Kidney (tissue), 13 donors: ENCODE measurements at regions not wholly inside any gene's neighbourhood (a gene's known extent, or its start where the extent isn't known, plus 50 kb on each side); places are given as distances from the start of the nearest gene placed in this dataset.

Experiments
- DNase-seq, 5 donors: peaks; one replicate each; pipeline ENCODE4 v3.0.0-alpha.2; 2013 to 2020
- FAIRE-seq: peaks from 2 replicates; lab custom pipeline; 2012; peaks lifted over from hg19 to GRCh38; lab: Jason Lieb, UNC
- H3K27ac ChIP-seq, 2 donors: one replicate each; pipeline ENCODE4 v1.7.0; 2013; ENCODE audit warnings: low read depth in 2 of 2, low read length in 2 of 2, inconsistent platforms in 1 of 2
- H3K27me3 ChIP-seq: one replicate; pipeline ENCODE4 v1.7.1; 2013; ENCODE audit warnings: low read length, inconsistent platforms; ENCODE audit not compliant: control insufficient read depth, insufficient read depth
- H3K36me3 ChIP-seq, 3 donors: one replicate each; pipeline versions ENCODE4 v1.7.0 to v1.7.1; 2013; ENCODE audit warnings: low read length in 3 of 3, control low read depth in 1 of 3, inconsistent platforms in 1 of 3; ENCODE audit not compliant: insufficient read depth in 3 of 3, control insufficient read depth in 2 of 3
- H3K4me1 ChIP-seq, 3 donors: one replicate each; pipeline versions ENCODE4 v1.7.0 to v1.7.1; 2013; ENCODE audit warnings: low read length in 3 of 3, inconsistent platforms in 1 of 3, low read depth in 1 of 3; ENCODE audit not compliant: control insufficient read depth in 2 of 3, insufficient read depth in 2 of 3
- H3K4me3 ChIP-seq, 3 donors: one replicate each; pipeline versions ENCODE4 v1.7.0 to v1.8.1; 2013; ENCODE audit warnings: low read length in 3 of 3, control low read depth in 1 of 3, inconsistent platforms in 1 of 3
- H3K9ac ChIP-seq, 3 donors: one replicate each; pipeline versions ENCODE4 v1.7.0 to v1.7.1; 2013; ENCODE audit warnings: low read length in 3 of 3, control low read depth in 1 of 3, inconsistent platforms in 1 of 3
- H3K9me3 ChIP-seq, 3 donors: one replicate each; pipeline versions ENCODE4 v1.7.0 to v1.7.1; 2013; ENCODE audit warnings: low read length in 3 of 3, control low read depth in 1 of 3, inconsistent platforms in 1 of 3; ENCODE audit not compliant: control insufficient read depth in 2 of 3, insufficient read depth in 1 of 3
- CTCF ChIP-seq: IDR thresholded peaks from 3 replicates; pipeline ENCODE4 v1.5.1; 2012; ENCODE audit warnings: mild to moderate bottlenecking, moderate library complexity, borderline replicate concordance; ENCODE audit not compliant: insufficient read depth; ENCODE audit errors: extremely low read depth
- intact Hi-C: fragments of 100-400 bp; cut with DNase I; formaldehyde crosslinking; loops from one replicate; pipeline ENCODE4 v1.11.1; 2022
- donor health status: control.
- donor health status: control.
- donor health status: control.
- donor health status: control.
- donor health status: control.
- donor health status: DM: yes; HTN: yes; CAD: no.
- donor health status: Normal renal cell carcinoma (clear cell type).

- no peak for FAIRE-seq
- no peak overlapping the region for H3K27ac ChIP-seq
- no peaks in the 10 kb centered on the region for H3K27me3 ChIP-seq
- no peaks in the 10 kb centered on the region for H3K4me1 ChIP-seq
- peak in 3 of 5 donors; percentile 12 to 55 (median 45) for DNase-seq
- no peaks in the 10 kb centered on the region for H3K36me3 ChIP-seq
- no peak for TF ChIP-seq CTCF
- no peaks in the 10 kb centered on the region for H3K9me3 ChIP-seq
- H3K9ac ChIP-seq, result no peak overlapping the region
- H3K4me3 ChIP-seq, result no peak overlapping the region
- intact Hi-C loops, result no loop called here
Observed at GRCh38 chr5:8383616-8384015, 514.7 kb downstream of the MTRR start.

DNA sequence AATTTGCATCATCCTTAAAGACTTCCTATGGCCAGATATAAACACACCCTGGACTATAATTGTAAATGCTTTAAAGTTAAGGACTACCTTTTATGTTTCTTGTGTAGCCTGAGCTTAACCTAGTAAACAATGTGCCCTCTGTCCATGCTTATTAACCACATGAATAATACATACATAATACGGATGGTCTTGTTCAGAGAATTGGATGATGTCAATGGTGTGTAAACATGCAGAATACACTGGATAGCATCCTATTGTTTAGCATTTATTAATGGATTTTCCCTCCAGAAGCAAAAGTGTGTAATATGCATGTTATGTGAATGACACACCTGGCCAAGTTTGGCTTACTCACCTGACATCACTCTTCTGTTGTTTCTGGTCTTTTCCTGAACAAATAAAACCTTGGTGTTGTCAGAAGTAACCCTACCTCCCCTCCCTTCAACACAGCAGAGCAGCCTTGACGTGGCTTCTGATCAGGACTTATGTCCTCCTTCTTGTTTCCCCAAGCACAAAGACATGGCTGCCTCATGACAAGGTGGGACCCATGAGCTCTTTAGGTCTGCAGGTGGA, 517.9 kb downstream of the MTRR start:
- TF ChIP-seq CTCF, result no peak
- FAIRE-seq, result no peak
- Histone ChIP-seq H3K27me3 (no peaks in the 10 kb centered on the region), H3K9me3 (no peaks in the 10 kb centered on the region), H3K4me1 (no peaks in the 10 kb centered on the region), H3K9ac (no peak overlapping the region), H3K4me3 (no peak overlapping the region), H3K27ac (no peak overlapping the region), H3K36me3 (no peaks in the 10 kb centered on the region)
- DNase-seq, result no peak
- intact Hi-C loops, result no loop called here

DNA sequence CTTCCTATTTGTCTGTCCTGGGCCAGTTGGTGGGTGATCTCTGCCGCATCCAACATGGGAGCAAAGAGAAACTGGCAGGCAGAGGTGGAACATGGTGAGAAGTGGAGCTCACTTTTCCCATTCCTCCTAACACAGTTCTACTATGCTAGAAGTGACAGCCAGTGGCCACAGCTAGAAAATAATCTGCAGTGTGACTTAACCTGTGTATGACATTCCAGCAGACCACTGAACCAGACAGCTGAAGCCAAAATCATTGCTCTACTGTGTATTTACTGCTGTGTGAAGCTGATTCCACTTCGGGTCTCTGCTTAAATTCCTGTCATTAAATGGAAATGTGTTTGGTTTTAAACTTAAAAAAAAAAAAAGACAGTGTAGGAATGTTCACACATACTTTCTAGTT, 523.0 kb downstream of the MTRR start:
- Histone ChIP-seq H3K27me3 (no peaks in the 10 kb centered on the region), H3K36me3 (no peaks in the 10 kb centered on the region), H3K27ac (peak overlapping the region in 1 of 2 donors; percentile 44), H3K9me3 (no peaks in the 10 kb centered on the region), H3K9ac (peak overlapping the region in 1 of 3 donors; percentile 62), H3K4me3 (peak overlapping the region in 1 of 3 donors; percentile 37), H3K4me1 (no peaks in the 10 kb centered on the region)
- FAIRE-seq (no peak), DNase-seq (peak in 3 of 5 donors; percentile 56 to 86 (median 80))
- TF ChIP-seq CTCF, result no peak
- intact Hi-C loops, result no loop called here

- no peak overlapping the region for H3K4me3 ChIP-seq
- H3K27me3 ChIP-seq, result no peaks in the 10 kb centered on the region
- intact Hi-C loops, result no loop called here
- H3K36me3 ChIP-seq, result no peaks in the 10 kb centered on the region
- H3K9me3 ChIP-seq, result no peaks in the 10 kb centered on the region
- FAIRE-seq (no peak), DNase-seq (no peak)
- TF ChIP-seq CTCF, result no peak
- no peaks in the 10 kb centered on the region for H3K4me1 ChIP-seq
- no peak overlapping the region for H3K27ac ChIP-seq
- no peak overlapping the region for H3K9ac ChIP-seq
Observed at GRCh38 chr5:8393240-8393639, 524.3 kb downstream of the MTRR start.
